Inflammatory macrophage treated with lipopolysaccharide for 1 hour (primary cell): ENCODE measurements at regions not wholly inside any gene's neighbourhood (a gene's known extent, or its start where the extent isn't known, plus 50 kb on each side); places are given as distances from the start of the nearest gene placed in this dataset.
"Not testable (repeated sequence)": the region's sequence is repeated elsewhere in the genome, so short reads cannot be mapped to it uniquely, and the experiment has no call there.

Experiments used
- DNase-seq, 2 donors: peaks; one replicate each; pipeline ENCODE4 v3.0.0-alpha.2; 2020 to 2022

- not testable (repeated sequence) for DNase-seq
Observed at GRCh38 chr3:15993660-15994059, 180.8 kb upstream of the GALNT15 start.

- not testable (repeated sequence) for DNase-seq
Observed at GRCh38 chr3:15996496-15996895, 178.0 kb upstream of the GALNT15 start.

GRCh38 chr3:15997274-15997943 is 177.1 kb upstream of the GALNT15 start:
- no peak for DNase-seq

- DNase-seq, result no peak
Observed at GRCh38 chr3:15998911-15999310, 175.6 kb upstream of the GALNT15 start.

- no peak for DNase-seq
Observed at GRCh38 chr3:16004812-16005211, 169.7 kb upstream of the GALNT15 start.

GRCh38 chr3:16011376-16011775 is 163.1 kb upstream of the GALNT15 start:
- DNase-seq, result no peak

- DNase-seq, result no peak
Observed at GRCh38 chr3:16012086-16012485, 162.4 kb upstream of the GALNT15 start.

- no peak for DNase-seq
Observed at GRCh38 chr3:16013568-16013967, 160.9 kb upstream of the GALNT15 start.

- DNase-seq, result not testable (repeated sequence)
Observed at GRCh38 chr3:16021801-16022200, 152.7 kb upstream of the GALNT15 start.

GRCh38 chr3:16023881-16024280 is 150.6 kb upstream of the GALNT15 start:
- not testable (repeated sequence) for DNase-seq

GRCh38 chr3:16024548-16024947 is 149.9 kb upstream of the GALNT15 start:
- DNase-seq, result no peak

GRCh38 chr3:16026753-16027152 is 147.7 kb upstream of the GALNT15 start:
- DNase-seq, result no peak

GRCh38 chr3:16028604-16029003 is 145.9 kb upstream of the GALNT15 start:
- no peak for DNase-seq

GRCh38 chr3:16030342-16030741 is 144.1 kb upstream of the GALNT15 start:
- DNase-seq, result no peak

GRCh38 chr3:16031434-16031833 is 143.0 kb upstream of the GALNT15 start:
- no peak for DNase-seq

GRCh38 chr3:16033889-16034687 is 140.4 kb upstream of the GALNT15 start:
- DNase-seq, result no peak

- DNase-seq, result no peak
Observed at GRCh38 chr3:16040991-16041390, 133.5 kb upstream of the GALNT15 start.

GRCh38 chr3:16048435-16049318 is 125.8 kb upstream of the GALNT15 start:
- peak; percentile 59 to 80 for DNase-seq

GRCh38 chr3:16050641-16051467 is 123.6 kb upstream of the GALNT15 start:
- peak; percentile 7 to 32 for DNase-seq

GRCh38 chr3:16051691-16052090 is 122.8 kb upstream of the GALNT15 start:
- no peak for DNase-seq

GRCh38 chr3:16052964-16053363 is 121.5 kb upstream of the GALNT15 start:
- DNase-seq, result no peak

GRCh38 chr3:16053794-16054193 is 120.7 kb upstream of the GALNT15 start:
- no peak for DNase-seq
